Pancreas (tissue), 10 donors: ENCODE measurements at regions not wholly inside any gene's neighbourhood (a gene's known extent, or its start where the extent isn't known, plus 50 kb on each side); places are given as distances from the start of the nearest gene placed in this dataset.

Experiments
- ATAC-seq, 4 donors: fragments of 200-7000 bp; cut with Tn5 transposase; one replicate each; pipeline versions ENCODE4 v1.8.0 to v1.9.1; 2020; ENCODE audit warnings: mild to moderate bottlenecking in 4 of 4, moderate library complexity in 4 of 4
- DNase-seq, 6 donors: peaks; one replicate each; pipeline ENCODE4 v3.0.0-alpha.2; 2020
- FAIRE-seq: peaks from 2 replicates; lab custom pipeline; 2012; peaks lifted over from hg19 to GRCh38; lab: Jason Lieb, UNC
- H3K27ac ChIP-seq, 4 donors: fragments of 200-600 bp; sonication (generic); 1 replicate in 3 of 4; 2 replicates in 1 of 4; pipeline versions ENCODE4 v1.5.0 to v1.8.0; 2020
- H3K27me3 ChIP-seq, 4 donors: fragments of 200-600 bp; one replicate each; pipeline ENCODE4 v1.8.0; 2021
- H3K36me3 ChIP-seq, 3 donors: fragments of 200-600 bp; sonication (generic) in 1 of 3; one replicate each; pipeline versions ENCODE4 v1.5.0 to v1.8.0; 2020 to 2021
- H3K4me1 ChIP-seq, 3 donors: fragments of 200-600 bp; one replicate each; pipeline ENCODE4 v1.8.0; 2021
- H3K4me3 ChIP-seq, 4 donors: fragments of 200-600 bp; sonication (generic) in 2 of 4; one replicate each; pipeline versions ENCODE4 v1.5.0 to v1.8.0; 2020 to 2021
- H3K9me3 ChIP-seq, 4 donors: fragments of 200-600 bp; one replicate each; pipeline ENCODE4 v1.8.0; 2021
- CTCF ChIP-seq, 4 donors: fragments of 200-600 bp; sonication (generic) in 3 of 4; IDR thresholded peaks; one replicate each; pipeline versions ENCODE4 v1.5.0 to v1.8.0; 2021; ENCODE audit warnings: antibody characterized with exemption in 4 of 4
- WGBS, 2 donors: extraction: QIAGEN DNeasy Blood & Tissue Kit; methylation state at CpG; one replicate each; pipeline ENCODE4 v1.1.7; 2013; 5-methylcytosine and 5-hydroxymethylcytosine counted together
- intact Hi-C, 3 donors: fragments of 100-400 bp; cut with DNase I; formaldehyde crosslinking; loops; one replicate each; pipeline versions ENCODE4 v1.11.1 to v1.14.2; 2022
- donor health status: healthy with polysubstance abuse.
- donor health status: DM: no; HTN: no; CAD: no; lungs with moderate emphysema.
- donor health status: DM: no; HTN: no; CAD: no.
- donor health status: control.
- donor health status: control.
- donor health status: Bipolar disorder and iron deficiency.
- donor health status: DM: yes; HTN: yes; CAD: no.
- donor health status: DM: no; HTN: no; CAD: no.
- donor health status: DM: no; HTN: no; CAD: no.
- donor health status: DM: yes; HTN: yes; CAD: no.

GRCh38 chr7:85294176-85294575 is 107.3 kb upstream of the SEMA3D start:
- DNase-seq (no peak), ATAC-seq (no peak), FAIRE-seq (no peak)
- Histone ChIP-seq H3K27me3 (no peaks in the 10 kb centered on the region), H3K4me3 (no peak overlapping the region), H3K9me3 (no peaks in the 10 kb centered on the region), H3K36me3 (no peaks in the 10 kb centered on the region), H3K4me1 (no peaks in the 10 kb centered on the region), H3K27ac (no peak overlapping the region)
- no peak for TF ChIP-seq CTCF (IDR thresholded peaks at IDR 0.05)
- intact Hi-C loops: no loop called here
- 64 to 82% methylated on average over 3 of the region's 3 CpGs for WGBS, 2 donors

DNA sequence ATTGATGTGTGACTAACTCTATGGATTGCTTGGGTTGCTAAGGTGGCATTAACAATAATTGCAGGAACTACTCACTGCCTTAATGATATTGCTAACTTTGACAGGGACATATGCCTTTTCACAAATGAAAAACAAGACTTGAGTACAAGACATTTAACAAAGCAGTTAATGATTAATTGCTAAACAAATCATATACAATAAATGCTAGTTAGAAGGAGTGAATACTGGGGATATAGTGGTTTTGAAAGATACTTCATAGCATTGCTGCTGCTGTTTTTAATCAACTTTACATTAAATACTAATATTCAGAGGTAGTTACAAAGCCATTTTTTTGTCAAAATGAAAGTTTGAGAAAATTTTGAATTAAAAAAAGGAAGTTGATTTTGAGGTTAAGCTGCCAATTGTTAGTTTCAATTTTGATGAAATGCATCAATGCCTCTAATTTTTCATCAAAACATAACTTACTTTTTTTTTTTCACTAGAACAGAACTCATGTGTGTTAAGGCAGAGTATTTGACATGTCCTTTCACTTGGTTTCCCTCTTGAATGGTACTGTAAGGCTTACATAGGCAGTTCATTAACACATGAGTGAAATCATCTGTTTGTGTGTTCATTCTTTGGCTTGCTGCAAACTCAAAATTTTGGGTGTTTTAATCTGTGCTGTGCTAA is 106.2 kb upstream of the SEMA3D start:
- DNase-seq: no peak

GRCh38 chr7:85290269-85290668 is 103.4 kb upstream of the SEMA3D start:
- Histone ChIP-seq H3K4me1 (no peaks in the 10 kb centered on the region), H3K27ac (no peak overlapping the region), H3K36me3 (no peaks in the 10 kb centered on the region), H3K9me3 (no peaks in the 10 kb centered on the region), H3K4me3 (no peak overlapping the region), H3K27me3 (no peaks in the 10 kb centered on the region)
- FAIRE-seq (no peak), DNase-seq (no peak), ATAC-seq (no peak)
- intact Hi-C loops: no loop called here
- no peak for TF ChIP-seq CTCF (IDR thresholded peaks at IDR 0.05)
- WGBS, 2 donors: 60 to 70% methylated on average over 2 of the region's 2 CpGs

More for the DNA sequence above, 106.2 kb upstream of the SEMA3D start:
- TF ChIP-seq CTCF (IDR thresholded peaks at IDR 0.05): no peak
- no peaks in the 10 kb centered on the region for H3K36me3 ChIP-seq
- no peak overlapping the region for H3K27ac ChIP-seq
- ATAC-seq (no peak), FAIRE-seq (no peak)
- H3K9me3 ChIP-seq: no peaks in the 10 kb centered on the region
- no peaks in the 10 kb centered on the region for H3K27me3 ChIP-seq
- H3K4me3 ChIP-seq: no peak overlapping the region
- intact Hi-C loops: no loop called here
- H3K4me1 ChIP-seq: no peaks in the 10 kb centered on the region

DNA sequence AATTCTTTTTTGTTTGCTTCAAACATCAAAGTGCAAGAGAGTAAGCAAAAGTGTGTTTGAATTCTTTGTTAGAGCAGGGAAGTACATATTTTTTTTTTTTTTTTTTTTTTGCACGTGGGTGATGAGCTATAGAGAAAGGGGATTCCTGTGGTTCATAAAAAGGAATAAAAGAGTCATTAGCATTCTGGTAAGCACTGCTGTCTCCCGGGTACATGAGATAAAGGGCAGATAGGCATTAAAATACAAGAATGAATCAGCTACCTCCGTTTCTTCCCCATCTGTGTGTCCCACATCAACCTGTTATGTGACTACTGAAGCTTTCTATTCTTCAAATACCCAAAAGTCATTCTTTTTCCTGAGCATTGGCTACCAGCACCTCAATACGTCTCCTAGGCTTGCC is 102.4 kb upstream of the SEMA3D start:
- no peaks in the 10 kb centered on the region for H3K4me1 ChIP-seq
- FAIRE-seq (no peak), ATAC-seq (no peak), DNase-seq (no peak)
- no peaks in the 10 kb centered on the region for H3K27me3 ChIP-seq
- H3K36me3 ChIP-seq: no peaks in the 10 kb centered on the region
- TF ChIP-seq CTCF (IDR thresholded peaks at IDR 0.05): no peak
- H3K4me3 ChIP-seq: no peak overlapping the region
- H3K9me3 ChIP-seq: no peaks in the 10 kb centered on the region
- WGBS, 2 donors: 30 to 37% methylated on average over 4 of the region's 4 CpGs
- intact Hi-C loops: no loop called here
- H3K27ac ChIP-seq: no peak overlapping the region

DNA sequence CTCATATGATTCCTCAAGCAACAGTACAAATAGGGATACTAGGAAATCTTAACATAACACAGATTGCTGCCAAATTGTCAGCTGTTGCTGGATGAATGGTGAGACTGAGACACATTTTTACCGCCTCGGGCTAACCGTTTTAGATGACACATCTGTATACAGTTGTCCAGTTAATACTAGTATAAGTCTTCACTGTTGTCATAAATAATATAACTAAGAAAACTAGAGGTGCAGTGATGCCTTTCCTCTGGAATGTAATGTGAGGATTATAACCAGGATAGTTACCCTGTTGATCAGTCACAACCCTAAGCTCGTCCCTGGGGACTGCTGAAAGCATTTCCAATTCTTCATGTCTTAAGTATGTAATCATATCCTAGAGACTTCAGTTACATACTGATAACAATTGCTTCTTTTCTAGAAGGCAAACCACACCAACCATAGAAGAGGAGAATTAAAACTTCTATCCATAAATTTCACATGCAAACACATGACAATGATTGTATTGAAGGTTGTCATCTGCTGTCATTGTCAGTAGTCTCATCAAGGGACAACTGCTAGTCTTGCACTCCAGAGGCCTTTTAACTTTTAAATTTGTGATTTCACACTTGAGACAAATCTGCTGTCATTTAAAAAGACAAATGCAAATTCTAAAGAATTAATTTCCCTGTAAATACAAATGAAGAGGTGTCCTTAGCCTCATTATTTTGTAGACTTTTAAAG is 100.4 kb upstream of the SEMA3D start:
- no peak for ATAC-seq
- TF ChIP-seq CTCF (IDR thresholded peaks at IDR 0.05): no peak
- H3K36me3 ChIP-seq: no peaks in the 10 kb centered on the region
- H3K4me3 ChIP-seq: no peak overlapping the region
- H3K9me3 ChIP-seq: no peaks in the 10 kb centered on the region
- H3K27ac ChIP-seq: no peak overlapping the region
- no peaks in the 10 kb centered on the region for H3K27me3 ChIP-seq
- no peak for FAIRE-seq
- intact Hi-C loops: no loop called here
- 66 to 81% methylated on average over 4 of the region's 4 CpGs for WGBS, 2 donors
- no peak for DNase-seq
- no peaks in the 10 kb centered on the region for H3K4me1 ChIP-seq
